ENCODE measurements at regions not wholly inside any gene's neighbourhood (a gene's known extent, or its start where the extent isn't known, plus 50 kb on each side); places are given as distances from the start of the nearest gene placed in this dataset.

GRCh38 chr11:91966368-91966767, 258.2 kb upstream of the FAT3 start:
- no peak overlapping the region for H2AFZ ChIP-seq (ENCODE audit: insufficient read depth, low read depth, low read length, poor library complexity, severe bottlenecking)
- H3K27ac ChIP-seq (ENCODE audit: low read length in 2 of 2) = no peak overlapping the region
- TF ChIP-seq EZH2 (IDR thresholded peaks at IDR 0.05; ENCODE audit: borderline replicate concordance, insufficient read depth, low read depth, low read length, poor library complexity, severe bottlenecking) (no peak), CTCF (IDR thresholded peaks at IDR 0.05) (no peak)
- no peaks in the 10 kb centered on the region for H3K27me3 Mint-ChIP-seq
- H3K27ac Mint-ChIP-seq = no peak overlapping the region
- H3K4me3 Mint-ChIP-seq = no peak overlapping the region
- no peak overlapping the region for H3K4me3 ChIP-seq (ENCODE audit: control extremely low read depth in 1 of 5, extremely low read depth in 1 of 5, insufficient read depth in 1 of 5, low read depth in 2 of 5, low read length in 4 of 5)
- H3K36me3 ChIP-seq (replicated peaks in 1 of 2; ENCODE audit: control extremely low read depth in 1 of 2, control insufficient read depth in 1 of 2, extremely low read depth in 1 of 2, insufficient read depth in 2 of 2, low read length in 1 of 2) = no peaks in the 10 kb centered on the region
- no peaks in the 10 kb centered on the region for H3K9me3 Mint-ChIP-seq (ENCODE audit: insufficient read depth)
- no peak for DNase-seq
- H3K4me1 Mint-ChIP-seq = no peaks in the 10 kb centered on the region
- H3K9ac ChIP-seq (ENCODE audit: low read length) = no peak overlapping the region
- H3K79me2 ChIP-seq (ENCODE audit: control insufficient read depth, insufficient read depth, low read length) = no peaks in the 10 kb centered on the region
- no peaks in the 10 kb centered on the region for H3K9me3 ChIP-seq (ENCODE audit: control extremely low read depth in 1 of 3, control insufficient read depth in 2 of 3, insufficient read depth in 1 of 3, low read length in 2 of 3)
- ChIA-PET POLR2A (no interaction called here), CTCF (no interaction called here)
- no peaks in the 10 kb centered on the region for H3K27me3 ChIP-seq (replicated peaks in 1 of 4; ENCODE audit: control extremely low read depth in 1 of 4, control insufficient read depth in 3 of 4, insufficient read depth in 4 of 4, low read length in 3 of 4)
- H4K20me1 ChIP-seq (ENCODE audit: control insufficient read depth, insufficient read depth, low read length, poor library complexity, severe bottlenecking) = no peaks in the 10 kb centered on the region
- WGBS (ENCODE audit: insufficient coverage) = no CpG with 5 or more reads among the region's 1 CpG
- no peak for ATAC-seq (ENCODE audit: low read depth)
- no peaks in the 10 kb centered on the region for H3K4me1 ChIP-seq (ENCODE audit: control insufficient read depth in 2 of 2, insufficient read depth in 2 of 2, low read length in 2 of 2)
- no peak overlapping the region for H3K4me2 ChIP-seq (replicated peaks; ENCODE audit: low read depth, low read length, poor library complexity, severe bottlenecking)
- intact Hi-C loops (cut with micrococcal nuclease) = no loop called here

GRCh38 chr11:91960770-91961169, 263.8 kb upstream of the FAT3 start:
- intact Hi-C loops (cut with micrococcal nuclease) = no loop called here
- H3K27me3 Mint-ChIP-seq = no peaks in the 10 kb centered on the region
- no peak overlapping the region for H3K4me3 Mint-ChIP-seq
- no peaks in the 10 kb centered on the region for H4K20me1 ChIP-seq (ENCODE audit: control insufficient read depth, insufficient read depth, low read length, poor library complexity, severe bottlenecking)
- peaks cover 4% of the 10 kb centered on the region for H3K9me3 Mint-ChIP-seq (ENCODE audit: insufficient read depth)
- no CpG with 5 or more reads among the region's 3 CpGs for WGBS (ENCODE audit: insufficient coverage)
- H3K4me1 ChIP-seq (ENCODE audit: control insufficient read depth in 2 of 2, insufficient read depth in 2 of 2, low read length in 2 of 2) = no peaks in the 10 kb centered on the region
- no peaks in the 10 kb centered on the region for H3K27me3 ChIP-seq (replicated peaks in 1 of 4; ENCODE audit: control extremely low read depth in 1 of 4, control insufficient read depth in 3 of 4, insufficient read depth in 4 of 4, low read length in 3 of 4)
- H3K4me2 ChIP-seq (replicated peaks; ENCODE audit: low read depth, low read length, poor library complexity, severe bottlenecking) = no peak overlapping the region
- TF ChIP-seq EZH2 (IDR thresholded peaks at IDR 0.05; ENCODE audit: borderline replicate concordance, insufficient read depth, low read depth, low read length, poor library complexity, severe bottlenecking) (no peak), CTCF (IDR thresholded peaks at IDR 0.05) (no peak)
- no peaks in the 10 kb centered on the region for H3K36me3 ChIP-seq (replicated peaks in 1 of 2; ENCODE audit: control extremely low read depth in 1 of 2, control insufficient read depth in 1 of 2, extremely low read depth in 1 of 2, insufficient read depth in 2 of 2, low read length in 1 of 2)
- no peak overlapping the region for H2AFZ ChIP-seq (ENCODE audit: insufficient read depth, low read depth, low read length, poor library complexity, severe bottlenecking)
- DNase-seq = no peak
- peaks cover 0 to 17% (median 7%) of the 10 kb centered on the region in 3 donors for H3K9me3 ChIP-seq (ENCODE audit: control extremely low read depth in 1 of 3, control insufficient read depth in 2 of 3, insufficient read depth in 1 of 3, low read length in 2 of 3)
- no peaks in the 10 kb centered on the region for H3K4me1 Mint-ChIP-seq
- ChIA-PET POLR2A (no interaction called here), CTCF (no interaction called here)
- ATAC-seq (ENCODE audit: low read depth) = no peak
- no peak overlapping the region for H3K9ac ChIP-seq (ENCODE audit: low read length)
- H3K4me3 ChIP-seq (ENCODE audit: control extremely low read depth in 1 of 5, extremely low read depth in 1 of 5, insufficient read depth in 1 of 5, low read depth in 2 of 5, low read length in 4 of 5) = no peak overlapping the region
- no peaks in the 10 kb centered on the region for H3K79me2 ChIP-seq (ENCODE audit: control insufficient read depth, insufficient read depth, low read length)
- H3K27ac ChIP-seq (ENCODE audit: low read length in 2 of 2) = no peak overlapping the region
- H3K27ac Mint-ChIP-seq = no peak overlapping the region
